H1 (cell line): ENCODE measurements at regions not wholly inside any gene's neighbourhood (a gene's known extent, or its start where the extent isn't known, plus 50 kb on each side); places are given as distances from the start of the nearest gene placed in this dataset.

Experiments used
- CTCF ChIA-PET: fragments of 300-600 bp; sonication (Branson Sonifier 250); formaldehyde crosslinking; loops from one replicate; lab custom pipeline; 2021; ENCODE audit not compliant: partially characterized antibody; lab: Charles Lee
- POLR2A ChIA-PET: fragments of 300-600 bp; sonication (Branson Sonifier 250); formaldehyde crosslinking; loops from one replicate; lab custom pipeline; 2021; ENCODE audit warnings: inconsistent platforms; ENCODE audit not compliant: partially characterized antibody; lab: Charles Lee
- DNase-seq, 2 experiments: peaks; one replicate each; pipeline versions ENCODE4 v3.0.0 to v3.0.0-alpha.2; 2010 to 2022; ENCODE audit warnings: low spot score in 2 of 2, low read depth in 1 of 2, mixed read lengths in 1 of 2
- FAIRE-seq: peaks from 2 replicates; lab custom pipeline; 2011; peaks lifted over from hg19 to GRCh38; lab: Jason Lieb, UNC
- H2AFZ ChIP-seq: 2 replicates; pipeline ENCODE4 v1.8.1; 2012; ENCODE audit warnings: low read length, inconsistent platforms
- H2AK5ac ChIP-seq: 2 replicates; pipeline ENCODE4 v1.6.1; 2013; ENCODE audit warnings: low read depth, low read length
- H2BK120ac ChIP-seq: replicated peaks from 2 replicates; pipeline ENCODE3; 2013; ENCODE audit warnings: low read depth, low read length, inconsistent platforms
- H2BK12ac ChIP-seq: 2 replicates; pipeline ENCODE4 v1.6.1; 2013; ENCODE audit warnings: low read depth, low read length
- H2BK15ac ChIP-seq: 2 replicates; pipeline ENCODE4 v1.6.1; 2013; ENCODE audit warnings: low read length
- H2BK20ac ChIP-seq: 2 replicates; pipeline ENCODE4 v1.6.1; 2013; ENCODE audit warnings: low read length
- H2BK5ac ChIP-seq: 2 replicates; pipeline ENCODE4 v1.6.1; 2013; ENCODE audit warnings: low read depth, low read length
- H3K14ac ChIP-seq: 2 replicates; pipeline ENCODE4 v1.6.1; 2013; ENCODE audit warnings: inconsistent platforms; ENCODE audit not compliant: insufficient read length
- H3K18ac ChIP-seq: 2 replicates; pipeline ENCODE4 v1.6.1; 2013; ENCODE audit warnings: low read length; ENCODE audit errors: extremely low read depth
- H3K23ac ChIP-seq: 2 replicates; pipeline ENCODE4 v1.6.1; 2013; ENCODE audit warnings: inconsistent platforms; ENCODE audit not compliant: insufficient read length
- H3K23me2 ChIP-seq: 2 replicates; pipeline ENCODE4 v1.6.1; 2013; ENCODE audit warnings: low read depth, low read length
- H3K27ac ChIP-seq: 2 replicates; pipeline ENCODE4 v1.6.1; 2011; ENCODE audit warnings: low read depth, low read length, inconsistent platforms
- H3K27me3 ChIP-seq, 4 experiments: replicated peaks in 1 of 4; 1 replicate in 1 of 4; 2 replicates in 3 of 4; pipeline versions ENCODE4 v1.6.1 to v1.8.1; 2011 to 2013; ENCODE audit warnings: low read length in 3 of 4, mild to moderate bottlenecking in 3 of 4, inconsistent platforms in 2 of 4, mixed read lengths in 2 of 4, moderate library complexity in 1 of 4; ENCODE audit not compliant: control insufficient read depth in 3 of 4, insufficient read depth in 3 of 4; ENCODE audit errors: extremely low read depth in 1 of 4
- H3K36me3 ChIP-seq, 4 experiments: 2 replicates each; pipeline versions ENCODE4 v1.6.1 to v1.8.1; 2011 to 2013; ENCODE audit warnings: mild to moderate bottlenecking in 4 of 4, low read length in 3 of 4, moderate library complexity in 2 of 4, control low read depth in 1 of 4, inconsistent platforms in 1 of 4; ENCODE audit not compliant: insufficient read depth in 4 of 4, control insufficient read depth in 2 of 4
- H3K4ac ChIP-seq: replicated peaks from 2 replicates; pipeline ENCODE3; 2013; ENCODE audit warnings: low read length, low read depth, mixed read lengths, inconsistent platforms; ENCODE audit not compliant: insufficient read length
- H3K4me1 ChIP-seq, 4 experiments: replicated peaks in 1 of 4; 1 replicate in 1 of 4; 2 replicates in 3 of 4; pipeline versions ENCODE4 v1.6.1 to v1.8.1; 2011 to 2013; ENCODE audit warnings: low read length in 3 of 4, inconsistent platforms in 2 of 4, mixed read lengths in 1 of 4; ENCODE audit not compliant: insufficient read depth in 4 of 4, control insufficient read depth in 3 of 4
- H3K4me2 ChIP-seq, 2 experiments: 2 replicates each; pipeline versions ENCODE4 v1.6.1 to v1.8.1; 2011 to 2013; ENCODE audit warnings: low read depth in 2 of 2, low read length in 2 of 2, control low read depth in 1 of 2, inconsistent platforms in 1 of 2, mild to moderate bottlenecking in 1 of 2; ENCODE audit not compliant: insufficient read depth in 1 of 2
- H3K4me3 ChIP-seq, 4 experiments: fragments of 200-600, 300-600 bp in 1 of 4; sonication (generic), shearing (Covaris generic), sonication (Bioruptor Twin) in 1 of 4; 2 replicates each; pipeline versions ENCODE4 v1.5.1 to v1.8.1; 2011 to 2016; ENCODE audit warnings: low read length in 4 of 4, low read depth in 3 of 4, control low read depth in 2 of 4, inconsistent platforms in 2 of 4, mild to moderate bottlenecking in 2 of 4, mixed read lengths in 1 of 4, moderate library complexity in 1 of 4; ENCODE audit not compliant: insufficient read depth in 2 of 4; ENCODE audit errors: extremely low read depth in 1 of 4
- H3K56ac ChIP-seq: replicated peaks from 2 replicates; pipeline ENCODE3; 2013; ENCODE audit warnings: low read depth, mild to moderate bottlenecking, mixed read lengths, low read length, inconsistent platforms; ENCODE audit not compliant: insufficient read length
- H3K79me1 ChIP-seq: 2 replicates; pipeline ENCODE4 v1.6.1; 2013; ENCODE audit warnings: low read depth, low read length, control low read depth
- H3K79me2 ChIP-seq, 2 experiments: 2 replicates each; pipeline versions ENCODE4 v1.6.1 to v1.8.1; 2012 to 2013; ENCODE audit warnings: low read length in 2 of 2, mild to moderate bottlenecking in 2 of 2, inconsistent platforms in 1 of 2; ENCODE audit not compliant: insufficient read depth in 2 of 2, control insufficient read depth in 1 of 2
- H3K9ac ChIP-seq, 4 experiments: replicated peaks in 1 of 4; 1 replicate in 1 of 4; 2 replicates in 3 of 4; pipeline versions ENCODE4 v1.6.1 to v1.8.1; 2011 to 2013; ENCODE audit warnings: low read depth in 3 of 4, low read length in 3 of 4, control low read depth in 2 of 4, mild to moderate bottlenecking in 2 of 4, moderate library complexity in 2 of 4, inconsistent platforms in 1 of 4; ENCODE audit errors: extremely low read depth in 1 of 4
- H3K9me3 ChIP-seq, 2 experiments: 2 replicates each; pipeline versions ENCODE4 v1.6.1 to v1.8.1; 2012 to 2013; ENCODE audit warnings: mild to moderate bottlenecking in 2 of 2, moderate library complexity in 2 of 2, control low read depth in 1 of 2, inconsistent platforms in 1 of 2, low read depth in 1 of 2, low read length in 1 of 2, mixed read lengths in 1 of 2; ENCODE audit not compliant: insufficient read depth in 2 of 2
- H4K20me1 ChIP-seq, 2 experiments: replicated peaks in 1 of 2; 2 replicates each; pipeline versions ENCODE3 to v1.8.1; 2011 to 2013; ENCODE audit warnings: inconsistent platforms in 2 of 2, low read length in 2 of 2, mild to moderate bottlenecking in 1 of 2; ENCODE audit not compliant: insufficient read depth in 2 of 2, control insufficient read depth in 1 of 2
- H4K5ac ChIP-seq: 2 replicates; pipeline ENCODE4 v1.6.1; 2013; ENCODE audit warnings: low read length, low read depth, mixed read lengths, inconsistent platforms; ENCODE audit not compliant: insufficient read length
- H4K8ac ChIP-seq: 2 replicates; pipeline ENCODE4 v1.8.0; 2013; ENCODE audit warnings: mild to moderate bottlenecking, moderate library complexity, low read length, inconsistent platforms; ENCODE audit not compliant: insufficient read depth; ENCODE audit errors: extremely low read depth
- H4K91ac ChIP-seq: replicated peaks from 2 replicates; pipeline ENCODE3; 2013; ENCODE audit warnings: low read length, mixed read lengths, inconsistent platforms; ENCODE audit not compliant: insufficient read length
- BACH1 ChIP-seq: IDR thresholded peaks from 2 replicates; pipeline ENCODE4 v1.6.1; 2012; ENCODE audit warnings: low read length, improper control_type of control experiment
- CTBP2 ChIP-seq: IDR thresholded peaks from 2 replicates; pipeline ENCODE4 v1.7.0; 2011; ENCODE audit warnings: borderline replicate concordance, mild to moderate bottlenecking, moderate library complexity, mixed read lengths, low read length; ENCODE audit not compliant: insufficient read depth, insufficient read length
- EGR1 ChIP-seq: IDR thresholded peaks from 2 replicates; pipeline ENCODE4 v1.6.1; 2011; ENCODE audit warnings: low read depth, low read length, borderline replicate concordance
- GABPA ChIP-seq: IDR thresholded peaks from 2 replicates; pipeline ENCODE4 v1.6.1; 2011; ENCODE audit warnings: mild to moderate bottlenecking, low read length, moderate library complexity, borderline replicate concordance; ENCODE audit not compliant: insufficient read depth
- KDM1A ChIP-seq: fragments of 200-600, 300-600 bp; sonication (generic); IDR thresholded peaks from 2 replicates; pipeline ENCODE4 v1.7.1; 2016; ENCODE audit warnings: mild to moderate bottlenecking, low read length, borderline replicate concordance
- POLR2A ChIP-seq, 2 experiments: IDR thresholded peaks; 1 replicate in 1 of 2; 2 replicates in 1 of 2; pipeline ENCODE4 v1.6.1; 2011; ENCODE audit warnings: low read depth in 2 of 2, low read length in 2 of 2, mild to moderate bottlenecking in 2 of 2; ENCODE audit errors: control extremely low read depth in 1 of 2
- POU5F1 ChIP-seq: IDR thresholded peaks from 2 replicates; pipeline ENCODE4 v1.6.1; 2011; ENCODE audit warnings: low read depth, mild to moderate bottlenecking, low read length, moderate library complexity
- RAD21 ChIP-seq, 2 experiments: IDR thresholded peaks in 1 of 2; conservative IDR thresholded peaks in 1 of 2; 2 replicates each; pipeline ENCODE4 v1.6.1; 2011; ENCODE audit warnings: low read depth in 2 of 2, low read length in 2 of 2, improper control_type of control experiment in 1 of 2, inconsistent platforms in 1 of 2, mild to moderate bottlenecking in 1 of 2, moderate library complexity in 1 of 2
- RBBP5 ChIP-seq: IDR thresholded peaks from 2 replicates; pipeline ENCODE4 v1.7.1; 2012; ENCODE audit warnings: low read depth, mild to moderate bottlenecking, inconsistent platforms, low read length, moderate library complexity, borderline replicate concordance
- RFX5 ChIP-seq: IDR thresholded peaks from 2 replicates; pipeline ENCODE4 v1.6.1; 2011; ENCODE audit warnings: low read depth, low read length, improper control_type of control experiment, borderline replicate concordance
- RXRA ChIP-seq: IDR thresholded peaks from 2 replicates; pipeline ENCODE4 v1.6.1; 2011; ENCODE audit warnings: low read depth, mild to moderate bottlenecking, low read length, moderate library complexity; ENCODE audit not compliant: insufficient read depth
- SAP30 ChIP-seq: fragments of 300-600 bp; sonication (generic); IDR thresholded peaks from 2 replicates; pipeline ENCODE4 v1.7.1; 2012; ENCODE audit warnings: low read length, moderate library complexity, mild to moderate bottlenecking, inconsistent platforms; ENCODE audit not compliant: insufficient read depth, insufficient replicate concordance
- TCF12 ChIP-seq: IDR thresholded peaks from 2 replicates; pipeline ENCODE4 v1.6.1; 2011; ENCODE audit warnings: low read depth, mild to moderate bottlenecking, low read length
- TF ChIP-seq, protein P1 (sequence below): IDR thresholded peaks from 2 replicates; pipeline ENCODE4 v1.6.1; 2012; ENCODE audit warnings: low read length, inconsistent platforms

DNA sequence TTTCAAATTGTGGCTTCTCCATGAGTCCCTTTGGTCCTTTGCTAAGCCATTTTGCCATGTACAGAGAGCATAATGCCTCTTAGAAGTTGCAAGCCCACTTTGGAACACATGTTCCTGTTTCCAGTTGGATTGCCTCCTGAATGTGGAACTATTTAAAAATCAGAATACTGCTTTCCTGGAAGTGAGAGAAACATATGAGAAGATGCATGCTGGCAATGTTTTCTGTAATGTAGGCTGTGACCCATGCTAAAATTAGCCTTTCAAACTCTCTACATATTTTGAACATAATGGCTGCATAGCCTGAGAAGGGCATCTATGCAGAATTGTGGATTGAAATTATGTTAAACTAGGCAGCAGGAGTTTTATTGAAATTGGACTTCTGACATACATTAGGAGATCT lies 175.5 kb upstream of the PAPPA start:
- no peaks in the 10 kb centered on the region for H4K20me1 ChIP-seq
- no peaks in the 10 kb centered on the region for H3K27me3 ChIP-seq
- H2BK20ac ChIP-seq: no peak overlapping the region
- H2BK12ac ChIP-seq: no peak overlapping the region
- H2BK5ac ChIP-seq: no peak overlapping the region
- H3K18ac ChIP-seq: no peak overlapping the region
- H2AK5ac ChIP-seq: no peak overlapping the region
- no peak overlapping the region for H3K9ac ChIP-seq
- ChIA-PET CTCF (interaction anchor here (0.6 kb wide), 1 partner anchor 308 kb away, joined by 3 read pairs; no protein-coding TSS in a partner anchor), POLR2A (no interaction called here)
- no peak overlapping the region for H4K5ac ChIP-seq
- H3K79me1 ChIP-seq: no peaks in the 10 kb centered on the region
- DNase-seq: no peak
- H3K4me2 ChIP-seq: no peak overlapping the region
- no peak overlapping the region for H2BK15ac ChIP-seq
- no peak overlapping the region for H3K23ac ChIP-seq
- no peaks in the 10 kb centered on the region for H3K4me1 ChIP-seq
- H3K4ac ChIP-seq: no peak overlapping the region
- no peaks in the 10 kb centered on the region for H3K79me2 ChIP-seq
- no peak for FAIRE-seq
- no peaks in the 10 kb centered on the region; the same call in 1 of the 2 replicates for H3K23me2 ChIP-seq
- H3K36me3 ChIP-seq: no peaks in the 10 kb centered on the region
- no peak overlapping the region for H3K4me3 ChIP-seq
- H4K8ac ChIP-seq: no peak overlapping the region
- no peak overlapping the region for H3K14ac ChIP-seq
- no peak overlapping the region for H2AFZ ChIP-seq
- no peak overlapping the region for H2BK120ac ChIP-seq
- H3K9me3 ChIP-seq: no peaks in the 10 kb centered on the region; a peak in 1 of 4 replicates
- H3K27ac ChIP-seq: no peak overlapping the region
- H3K56ac ChIP-seq: no peak overlapping the region
- H4K91ac ChIP-seq: no peak overlapping the region
- TF ChIP-seq EGR1 (no peak), TCF12 (no peak), BACH1 (no peak), RXRA (no peak), CTBP2 (no peak), RAD21 (IDR thresholded peaks at IDR 0.05 in 1 of 2, conservative IDR thresholded peaks at IDR 0.05 in 1 of 2; ENCODE audit: low read depth in 2 of 2, low read length in 2 of 2) (no peak), RFX5 (no peak), POU5F1 (no peak), GABPA (no peak), KDM1A (no peak), RBBP5 (no peak), POLR2A (IDR thresholded peaks at IDR 0.05; ENCODE audit: control extremely low read depth in 1 of 2, low read depth in 2 of 2, low read length in 2 of 2) (no peak), SAP30 (no peak)
- TF ChIP-seq, protein P1, sequence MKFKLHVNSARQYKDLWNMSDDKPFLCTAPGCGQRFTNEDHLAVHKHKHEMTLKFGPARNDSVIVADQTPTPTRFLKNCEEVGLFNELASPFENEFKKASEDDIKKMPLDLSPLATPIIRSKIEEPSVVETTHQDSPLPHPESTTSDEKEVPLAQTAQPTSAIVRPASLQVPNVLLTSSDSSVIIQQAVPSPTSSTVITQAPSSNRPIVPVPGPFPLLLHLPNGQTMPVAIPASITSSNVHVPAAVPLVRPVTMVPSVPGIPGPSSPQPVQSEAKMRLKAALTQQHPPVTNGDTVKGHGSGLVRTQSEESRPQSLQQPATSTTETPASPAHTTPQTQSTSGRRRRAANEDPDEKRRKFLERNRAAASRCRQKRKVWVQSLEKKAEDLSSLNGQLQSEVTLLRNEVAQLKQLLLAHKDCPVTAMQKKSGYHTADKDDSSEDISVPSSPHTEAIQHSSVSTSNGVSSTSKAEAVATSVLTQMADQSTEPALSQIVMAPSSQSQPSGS: no peak
